ENCODE measurements at regions not wholly inside any gene's neighbourhood (a gene's known extent, or its start where the extent isn't known, plus 50 kb on each side); places are given as distances from the start of the nearest gene placed in this dataset.

GRCh38 chr5:6308683-6309082 is 69.7 kb downstream of the MED10 start:
- no peak for TF ChIP-seq CTCF (IDR thresholded peaks at IDR 0.05; ENCODE audit: borderline replicate concordance, extremely low read depth, low read length, poor library complexity, severe bottlenecking)
- TF ChIP-seq EZH2 (IDR thresholded peaks at IDR 0.05; ENCODE audit: borderline replicate concordance, low read depth, low read length, severe bottlenecking) = no peak
